OCI-LY7 (cell line): ENCODE measurements at regions not wholly inside any gene's neighbourhood (a gene's known extent, or its start where the extent isn't known, plus 50 kb on each side); places are given as distances from the start of the nearest gene placed in this dataset.

ENCODE experiments used
- BruUV-seq: library from RNA; stranded (reverse); fragments of 400-500 nt; replicated peaks from 2 replicates; lab custom pipeline; 2021; lab: Mats Ljungman, UMichigan
- CTCF ChIA-PET: fragments of 300-600 bp; sonication (Branson Sonifier 250); formaldehyde crosslinking; loops from one replicate; lab custom pipeline; 2022; ENCODE audit warnings: antibody characterized with exemption; ENCODE audit not compliant: unreplicated experiment; lab: Charles Lee
- POLR2A ChIA-PET: fragments of 300-600 bp; sonication (Branson Sonifier 250); formaldehyde crosslinking; loops from one replicate; lab custom pipeline; 2022; ENCODE audit warnings: antibody characterized with exemption; lab: Charles Lee
- DNase-seq: peaks from one replicate; pipeline ENCODE4 v3.0.0-alpha.2; 2015; ENCODE audit warnings: low spot score
- H2AFZ ChIP-seq: fragments of 200-600 bp; sonication (generic), shearing (Covaris generic); 2 replicates; pipeline ENCODE4 v1.6.1; 2014; ENCODE audit warnings: mild to moderate bottlenecking, antibody characterized with exemption, low read length, moderate library complexity
- H3K27ac ChIP-seq: fragments of 200-600 bp; sonication (generic); 2 replicates; pipeline ENCODE4 v1.5.1; 2014; ENCODE audit warnings: mixed run types, low read depth, mild to moderate bottlenecking, moderate library complexity, low read length, inconsistent platforms; ENCODE audit not compliant: poor library complexity, severe bottlenecking
- H3K36me3 ChIP-seq: fragments of 200-600 bp; sonication (generic); 2 replicates; pipeline ENCODE4 v1.6.1; 2014; ENCODE audit warnings: mild to moderate bottlenecking, antibody characterized with exemption, low read length, moderate library complexity, mixed read lengths; ENCODE audit not compliant: insufficient read depth
- H3K4me1 ChIP-seq: fragments of 200-600 bp; sonication (generic); 2 replicates; pipeline ENCODE4 v1.5.1; 2014; ENCODE audit warnings: mild to moderate bottlenecking, low read length; ENCODE audit not compliant: insufficient read depth, poor library complexity, severe bottlenecking
- H3K4me2 ChIP-seq: fragments of 200-600 bp; sonication (generic); 2 replicates; pipeline ENCODE4 v1.6.1; 2014; ENCODE audit warnings: mild to moderate bottlenecking, low read length
- H3K4me3 ChIP-seq: fragments of 200-600 bp; sonication (generic); 2 replicates; pipeline ENCODE4 v1.5.1; 2014; ENCODE audit warnings: mild to moderate bottlenecking, low read depth, low read length; ENCODE audit not compliant: poor library complexity, severe bottlenecking
- H3K79me2 ChIP-seq: fragments of 200-600 bp; sonication (generic); 2 replicates; pipeline ENCODE4 v1.6.1; 2016; ENCODE audit warnings: low read depth, mild to moderate bottlenecking, low read length, moderate library complexity, mixed read lengths; ENCODE audit not compliant: insufficient read depth
- H3K9me2 ChIP-seq: fragments of 200-600 bp; sonication (generic); 2 replicates; pipeline ENCODE4 v1.6.1; 2016; ENCODE audit warnings: mild to moderate bottlenecking, low read length, mixed read lengths; ENCODE audit not compliant: insufficient read depth
- H3K9me3 ChIP-seq: fragments of 200-600 bp; sonication (generic); 2 replicates; pipeline ENCODE4 v1.6.1; 2014; ENCODE audit warnings: mild to moderate bottlenecking, mixed run types, low read length, mixed read lengths
- H4K20me1 ChIP-seq: fragments of 200-600 bp; sonication (generic); 2 replicates; pipeline ENCODE4 v1.6.1; 2014; ENCODE audit warnings: mild to moderate bottlenecking, antibody characterized with exemption, low read length, moderate library complexity, mixed read lengths; ENCODE audit not compliant: insufficient read depth
- EZH2phosphoT487 ChIP-seq: fragments of 200-600 bp; sonication (generic); IDR thresholded peaks from 2 replicates; pipeline ENCODE4 v1.6.1; 2018; ENCODE audit warnings: low read depth, borderline replicate concordance, mild to moderate bottlenecking, mixed run types, antibody characterized with exemption, low read length, moderate library complexity, mixed read lengths
- intact Hi-C: fragments of 100-400 bp; cut with micrococcal nuclease; formaldehyde crosslinking; loops from one replicate; pipeline ENCODE4 v1.10.0; 2022; ENCODE audit not compliant: unreplicated experiment
- TF ChIP-seq, protein P1 (sequence below): fragments of 200-600 bp; sonication (generic); conservative IDR thresholded peaks from 2 replicates; pipeline ENCODE4 v1.5.1; 2014; ENCODE audit warnings: mild to moderate bottlenecking, antibody characterized with exemption, low read length, moderate library complexity, mixed read lengths

- POLR2A ChIA-PET = no interaction called here
- peaks cover 77% of the 10 kb centered on the region; the same call in 1 of the 2 replicates for H3K79me2 ChIP-seq
- H3K36me3 ChIP-seq = peaks cover 4% of the 10 kb centered on the region; the same call in 1 of the 2 replicates
- H3K9me3 ChIP-seq = no peaks in the 10 kb centered on the region
- no peak overlapping the region for H2AFZ ChIP-seq
- no peaks in the 10 kb centered on the region for H3K9me2 ChIP-seq
- intact Hi-C loops = no loop called here
- CTCF ChIA-PET = no interaction called here
- H3K4me2 ChIP-seq = no peak overlapping the region
- BruUV-seq = no TSS peak
- no peak for DNase-seq
- TF ChIP-seq, protein P1, sequence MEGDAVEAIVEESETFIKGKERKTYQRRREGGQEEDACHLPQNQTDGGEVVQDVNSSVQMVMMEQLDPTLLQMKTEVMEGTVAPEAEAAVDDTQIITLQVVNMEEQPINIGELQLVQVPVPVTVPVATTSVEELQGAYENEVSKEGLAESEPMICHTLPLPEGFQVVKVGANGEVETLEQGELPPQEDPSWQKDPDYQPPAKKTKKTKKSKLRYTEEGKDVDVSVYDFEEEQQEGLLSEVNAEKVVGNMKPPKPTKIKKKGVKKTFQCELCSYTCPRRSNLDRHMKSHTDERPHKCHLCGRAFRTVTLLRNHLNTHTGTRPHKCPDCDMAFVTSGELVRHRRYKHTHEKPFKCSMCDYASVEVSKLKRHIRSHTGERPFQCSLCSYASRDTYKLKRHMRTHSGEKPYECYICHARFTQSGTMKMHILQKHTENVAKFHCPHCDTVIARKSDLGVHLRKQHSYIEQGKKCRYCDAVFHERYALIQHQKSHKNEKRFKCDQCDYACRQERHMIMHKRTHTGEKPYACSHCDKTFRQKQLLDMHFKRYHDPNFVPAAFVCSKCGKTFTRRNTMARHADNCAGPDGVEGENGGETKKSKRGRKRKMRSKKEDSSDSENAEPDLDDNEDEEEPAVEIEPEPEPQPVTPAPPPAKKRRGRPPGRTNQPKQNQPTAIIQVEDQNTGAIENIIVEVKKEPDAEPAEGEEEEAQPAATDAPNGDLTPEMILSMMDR = no peak
- TF ChIP-seq EZH2phosphoT487 = no peak
- no peak overlapping the region for H3K4me3 ChIP-seq
- H3K27ac ChIP-seq = no peak overlapping the region
- peaks cover 23% of the 10 kb centered on the region; the same call in 1 of the 2 replicates for H4K20me1 ChIP-seq
- peaks cover 7% of the 10 kb centered on the region for H3K4me1 ChIP-seq
Measured at GRCh38 chr22:42190274-42190673, 59.7 kb upstream of the CYP2D6 start.

DNA sequence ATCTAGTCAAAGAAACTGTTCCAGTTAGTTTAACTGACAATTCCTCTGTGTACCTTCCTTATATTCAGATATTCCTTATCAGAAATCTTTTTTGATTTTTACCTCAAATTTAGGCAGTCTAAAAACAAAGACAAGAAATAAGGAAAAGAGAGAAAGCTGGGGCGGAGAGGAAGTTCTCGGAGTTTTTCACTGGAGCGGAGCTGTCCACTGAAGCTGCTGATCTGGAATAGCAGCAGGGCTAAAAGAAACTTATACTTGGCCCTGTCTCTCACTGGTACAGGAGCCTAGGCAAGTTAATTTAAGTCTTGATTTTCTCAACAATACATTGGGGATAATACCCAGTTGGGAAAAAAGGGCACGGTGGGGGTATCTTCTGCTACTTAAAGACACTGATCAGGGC is 59.2 kb upstream of the CYP2D6 start:
- no peak for DNase-seq
- Histone ChIP-seq H3K27ac (no peak overlapping the region), H3K79me2 (peaks cover 77% of the 10 kb centered on the region; the same call in 1 of the 2 replicates), H2AFZ (no peak overlapping the region), H3K9me3 (no peaks in the 10 kb centered on the region), H3K36me3 (peaks cover 4% of the 10 kb centered on the region; the same call in 1 of the 2 replicates), H3K4me1 (peaks cover 2% of the 10 kb centered on the region), H4K20me1 (peaks cover 23% of the 10 kb centered on the region; the same call in 1 of the 2 replicates), H3K9me2 (no peaks in the 10 kb centered on the region), H3K4me2 (no peak overlapping the region), H3K4me3 (no peak overlapping the region)
- TF ChIP-seq EZH2phosphoT487 = no peak
- intact Hi-C loops = no loop called here
- BruUV-seq = no TSS peak
- ChIA-PET CTCF (no interaction called here), POLR2A (no interaction called here)

DNA sequence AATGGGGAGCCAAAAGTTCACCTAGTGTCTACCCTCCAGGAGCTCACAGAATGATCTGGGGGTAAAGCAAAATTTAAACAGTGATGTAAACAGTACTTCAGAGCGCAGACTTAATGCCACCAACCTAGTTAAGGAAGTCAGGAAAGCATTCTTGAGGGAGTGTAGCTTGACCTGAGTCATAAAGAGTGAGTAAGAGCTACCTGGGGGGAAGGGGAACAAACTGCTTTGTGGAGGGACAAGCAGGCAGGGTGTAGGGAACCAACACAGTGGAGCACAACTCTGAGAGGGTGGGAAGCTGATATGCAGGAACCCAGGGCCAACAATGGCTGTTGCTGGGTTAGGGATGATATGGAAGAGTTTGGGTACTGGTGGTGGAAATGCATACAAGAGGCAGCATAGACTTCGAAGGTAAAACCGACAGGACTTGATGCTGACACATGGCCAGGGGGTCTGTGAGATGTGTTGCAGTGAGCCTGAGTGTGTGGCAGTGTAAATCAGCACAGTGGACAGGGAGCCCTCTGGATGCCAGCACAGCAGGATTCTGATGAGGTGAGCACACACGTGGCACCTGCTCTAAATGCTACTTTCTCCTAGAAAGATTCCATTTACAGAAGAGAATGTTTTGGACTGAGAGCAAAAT is 58.3 kb upstream of the CYP2D6 start:
- DNase-seq = no peak
- peaks cover 78% of the 10 kb centered on the region; the same call in 1 of the 2 replicates for H3K79me2 ChIP-seq
- TF ChIP-seq, protein P1 = no peak
- no peak for TF ChIP-seq EZH2phosphoT487

More for the DNA sequence above, 58.3 kb upstream of the CYP2D6 start:
- Histone ChIP-seq H3K36me3 (peaks cover 4% of the 10 kb centered on the region; the same call in 1 of the 2 replicates), H3K27ac (no peak overlapping the region), H3K4me1 (no peaks in the 10 kb centered on the region), H2AFZ (no peak overlapping the region), H3K4me3 (no peak overlapping the region), H3K9me3 (no peaks in the 10 kb centered on the region), H3K4me2 (no peak overlapping the region), H4K20me1 (peaks cover 16% of the 10 kb centered on the region; the same call in 1 of the 2 replicates), H3K9me2 (no peaks in the 10 kb centered on the region)
- ChIA-PET POLR2A (interaction anchor here (0.6 kb wide), 1 partner anchor 61 kb away, joined by 8 read pairs; no protein-coding TSS in a partner anchor), CTCF (interaction anchor here (0.6 kb wide), 1 partner anchor 42 kb away, joined by 6 read pairs; no protein-coding TSS in a partner anchor)
- intact Hi-C loops = no loop called here
- BruUV-seq = no TSS peak
